ENCODE measurements at regions not wholly inside any gene's neighbourhood (a gene's known extent, or its start where the extent isn't known, plus 50 kb on each side); places are given as distances from the start of the nearest gene placed in this dataset.

GRCh38 chr7:21215307-21215706 is 212.6 kb upstream of the SP4 start:
- no peak for TF ChIP-seq POLR2AphosphoS5 (IDR thresholded peaks at IDR 0.05; ENCODE audit: low read depth, low read length)
- no peak for TF ChIP-seq POLR2A (IDR thresholded peaks at IDR 0.05; ENCODE audit: low read depth, low read length)
